ENCODE measurements at regions not wholly inside any gene's neighbourhood (a gene's known extent, or its start where the extent isn't known, plus 50 kb on each side); places are given as distances from the start of the nearest gene placed in this dataset.

DNA sequence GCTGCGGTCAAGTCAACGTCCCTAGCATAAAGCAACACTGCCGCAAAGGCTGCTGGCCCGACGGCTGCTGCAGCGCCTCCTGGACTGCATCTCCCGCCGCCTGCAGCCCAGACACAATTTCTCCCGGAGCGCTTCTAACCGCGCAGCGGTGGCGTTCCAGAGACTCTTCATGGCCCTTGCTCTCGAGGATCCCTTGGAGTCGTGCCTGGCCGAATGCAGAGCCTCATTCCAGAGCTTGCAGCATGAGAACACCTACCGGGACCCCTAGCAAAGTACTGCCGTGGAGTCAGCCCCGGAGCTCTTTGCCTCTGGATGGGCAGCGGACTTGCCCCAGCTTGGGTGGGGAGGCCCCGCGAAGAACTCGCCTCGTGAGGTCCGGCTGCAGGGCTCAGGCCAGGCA lies 79.7 kb upstream of the ZNF32 start:
- no peak for DNase-seq (ENCODE audit: low spot score)

- no peak for DNase-seq (ENCODE audit: low spot score)
Measured at GRCh38 chr10:43727935-43728334, 79.3 kb upstream of the ZNF32 start.

GRCh38 chr10:43715334-43715733 lies 66.7 kb upstream of the ZNF32 start:
- DNase-seq (ENCODE audit: low spot score), result no peak

GRCh38 chr10:43712821-43713584 lies 64.3 kb upstream of the ZNF32 start:
- DNase-seq (ENCODE audit: low spot score), result peak; percentile 25

DNA sequence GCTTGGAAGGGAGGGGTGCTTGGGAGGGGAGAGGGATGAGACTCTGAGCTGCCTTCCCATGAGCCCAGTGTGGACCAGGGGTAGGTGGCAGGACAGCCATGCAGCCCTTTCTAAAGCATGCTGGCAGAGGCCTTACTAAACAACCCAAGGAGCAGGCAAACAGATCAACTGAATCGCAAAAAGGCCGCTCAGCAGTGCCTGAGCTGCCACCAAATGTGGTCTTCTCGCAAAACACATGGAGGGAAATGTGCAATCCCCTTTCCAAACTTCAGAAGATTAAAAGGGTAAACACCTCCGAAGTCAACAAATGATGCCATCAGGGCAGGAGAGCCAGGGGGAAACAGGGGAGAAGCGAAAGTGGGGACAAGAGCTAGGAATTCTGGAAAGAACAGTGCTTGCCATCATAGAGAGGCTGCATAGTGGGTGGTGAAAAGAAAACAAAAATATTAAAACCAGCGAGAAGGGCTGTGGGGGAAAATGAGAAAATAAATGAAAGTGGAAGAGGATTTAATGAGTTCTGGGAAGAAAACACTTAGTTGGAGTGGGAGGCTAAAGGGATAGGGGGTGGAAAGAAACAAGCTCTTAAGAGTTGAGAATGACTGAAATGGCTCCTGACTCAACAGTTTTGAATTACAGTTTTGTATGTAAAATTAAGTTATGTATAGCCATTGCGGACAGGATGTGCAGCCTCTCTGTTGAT lies 62.2 kb upstream of the ZNF32 start:
- DNase-seq (ENCODE audit: low spot score), result no peak

DNA sequence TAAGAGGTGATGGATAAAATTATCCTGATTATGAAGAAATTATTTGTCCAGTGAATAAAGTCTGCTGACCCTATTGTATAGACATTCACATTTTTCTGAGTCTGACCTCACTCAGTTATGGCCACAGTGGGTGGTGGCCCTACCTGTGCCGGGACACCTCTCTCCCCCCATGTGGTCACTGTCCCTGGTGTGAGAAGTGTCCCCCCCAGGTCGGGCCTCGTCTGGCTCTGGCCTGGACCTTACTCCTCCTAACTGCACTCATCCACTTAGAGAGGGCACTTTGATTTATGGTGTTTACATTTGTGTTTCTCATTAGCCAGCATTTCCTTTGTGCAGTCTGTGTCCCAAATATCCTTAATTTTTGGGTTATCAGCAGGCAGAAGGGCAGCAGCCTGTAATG lies 59.6 kb upstream of the ZNF32 start:
- DNase-seq (ENCODE audit: low spot score), result no peak

DNA sequence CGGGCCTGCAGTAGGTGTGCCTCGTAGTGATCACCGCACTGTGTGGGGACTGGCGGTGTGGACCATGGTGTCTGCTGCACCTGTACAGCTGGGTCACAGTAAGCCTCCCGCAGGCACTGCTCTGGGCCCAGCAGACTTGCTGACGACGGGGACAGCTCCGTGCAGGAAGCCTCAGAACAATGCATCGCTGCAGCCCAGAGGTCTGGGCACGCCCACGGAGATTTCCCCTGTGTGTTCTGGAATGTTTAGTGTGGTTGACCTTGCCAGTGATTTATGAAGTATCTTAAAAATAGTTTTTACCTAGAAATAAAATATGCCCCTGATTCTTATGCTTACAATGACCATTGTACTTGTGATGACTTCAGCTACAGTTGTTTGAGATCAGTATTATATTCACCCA lies 59.1 kb upstream of the ZNF32 start:
- no peak for DNase-seq (ENCODE audit: low spot score)

GRCh38 chr10:43706166-43706565 lies 57.5 kb upstream of the ZNF32 start:
- no peak for DNase-seq (ENCODE audit: low spot score)

DNA sequence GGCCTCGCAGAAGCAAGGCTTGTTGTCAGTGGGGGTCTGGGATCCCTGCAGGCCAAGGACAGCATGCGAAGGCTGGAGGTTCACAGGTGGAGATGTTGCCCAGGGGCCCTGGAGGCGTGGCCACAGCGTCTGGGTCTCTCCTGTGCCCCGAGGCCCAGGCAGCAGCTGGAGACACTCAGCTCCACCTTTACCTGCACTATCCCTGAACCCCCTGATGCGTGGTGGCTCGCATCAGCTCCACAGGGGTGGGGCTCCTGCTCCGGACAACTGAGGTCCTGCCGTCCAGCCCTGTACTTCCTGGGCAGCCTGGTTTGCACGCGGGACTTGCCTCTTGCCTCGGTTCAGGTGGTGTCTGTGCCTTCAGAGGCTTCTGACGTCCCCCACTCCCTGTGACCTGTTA lies 54.6 kb upstream of the ZNF32 start:
- DNase-seq (ENCODE audit: low spot score), result no peak

DNA sequence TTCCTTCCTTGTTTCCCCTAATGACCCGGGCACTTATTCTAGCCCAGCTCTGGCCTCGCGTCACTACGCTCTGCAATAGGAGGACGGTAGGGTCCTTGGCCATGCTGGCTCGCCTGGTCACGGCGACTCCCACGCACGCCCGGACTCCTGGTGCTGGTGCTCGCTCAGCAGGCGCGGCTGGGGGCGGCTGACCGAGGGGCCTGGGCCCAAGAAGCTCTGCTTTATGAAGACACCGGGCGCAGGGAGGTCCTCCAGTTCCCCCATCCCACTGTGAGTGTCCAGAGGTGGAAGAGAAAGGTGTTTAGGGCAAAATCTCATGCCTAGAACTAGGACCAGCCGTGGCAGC lies 54.2 kb upstream of the ZNF32 start:
- no peak for DNase-seq (ENCODE audit: low spot score)

DNA sequence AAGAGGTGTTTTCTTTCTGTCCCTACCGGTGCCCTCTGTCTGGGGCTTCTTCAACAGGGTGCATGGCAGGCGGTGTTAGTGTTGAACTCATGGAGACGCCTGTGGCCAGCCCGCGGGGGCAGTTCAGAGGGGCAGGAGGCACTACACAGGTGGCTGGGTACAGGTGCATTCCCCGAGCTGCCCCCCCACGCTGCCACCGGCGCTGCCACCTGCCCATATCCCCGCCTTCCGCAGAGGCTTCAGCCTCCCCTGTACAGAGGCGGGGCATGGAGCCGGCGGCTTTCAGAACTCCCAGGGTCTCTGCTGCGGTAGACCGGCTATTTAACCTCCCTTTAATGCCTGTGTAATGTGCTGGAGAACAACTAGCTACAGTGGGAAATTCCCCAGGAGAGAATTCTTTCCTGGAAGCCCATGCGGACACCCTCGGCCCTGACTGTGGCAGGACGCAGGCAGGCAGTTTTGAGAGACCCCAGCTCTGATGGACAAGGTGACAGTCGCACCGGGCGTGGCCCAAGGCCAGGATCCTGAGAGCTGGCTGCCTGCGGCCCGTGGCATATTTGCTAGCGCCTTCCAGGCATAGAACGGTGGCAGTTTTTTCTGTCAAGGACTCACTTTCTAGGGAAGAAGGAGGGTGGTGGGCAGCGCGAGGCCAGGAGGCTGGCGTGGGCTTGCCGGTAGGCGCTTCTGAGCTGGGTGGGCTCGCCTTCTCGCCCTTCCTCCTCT lies 53.7 kb upstream of the ZNF32 start:
- no peak for DNase-seq (ENCODE audit: low spot score)

DNA sequence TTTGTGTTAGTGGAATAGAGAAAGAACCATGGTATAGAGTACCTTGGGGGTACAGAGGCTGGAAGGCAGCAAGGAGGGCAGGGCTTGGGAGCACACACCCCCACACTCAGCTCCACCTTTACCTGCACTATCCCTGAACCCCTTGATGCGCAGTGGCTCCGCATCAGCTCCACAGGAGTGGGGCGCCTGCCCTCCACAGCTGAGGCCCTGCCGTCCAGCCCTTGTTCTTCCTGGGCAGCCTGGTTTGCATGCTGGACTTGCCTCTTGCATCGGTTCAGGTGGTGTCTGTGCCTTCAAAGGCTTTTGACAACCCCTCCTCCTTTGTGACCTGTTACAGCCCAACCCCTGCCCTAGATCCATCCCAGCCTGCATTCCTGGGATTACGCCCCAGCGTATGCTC lies 52.6 kb upstream of the ZNF32 start:
- no peak for DNase-seq (ENCODE audit: low spot score)

- peak; percentile 25 for DNase-seq (ENCODE audit: low spot score)
Measured at GRCh38 chr10:43700306-43700705, 51.6 kb upstream of the ZNF32 start.

DNA sequence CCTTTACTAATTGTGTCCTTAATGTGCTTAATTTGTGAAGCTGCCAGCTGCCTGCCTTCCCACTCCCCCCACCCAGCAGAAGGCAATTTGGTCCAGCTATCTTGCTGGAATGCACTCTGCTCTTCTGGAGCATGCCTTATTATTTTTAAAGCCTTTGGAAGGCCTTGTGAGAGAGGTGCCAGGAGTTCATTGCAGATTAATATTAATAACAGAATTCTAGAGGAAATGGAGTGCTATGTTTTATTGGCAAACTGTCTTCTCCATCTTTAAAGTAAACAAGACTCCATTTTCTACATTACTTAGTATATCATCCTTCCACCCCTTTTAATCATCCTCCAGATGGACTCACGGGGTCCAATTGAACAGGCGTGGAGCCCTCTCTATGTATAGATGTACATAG lies 50.8 kb upstream of the ZNF32 start:
- DNase-seq (ENCODE audit: low spot score), result no peak

Data from AG08395 (cell line).